ENCODE measurements at regions not wholly inside any gene's neighbourhood (a gene's known extent, or its start where the extent isn't known, plus 50 kb on each side); places are given as distances from the start of the nearest gene placed in this dataset.

GRCh38 chr13:104436555-104436954, 1370.3 kb upstream of the SLC10A2 start:
- no peak for TF ChIP-seq CTCF (IDR thresholded peaks at IDR 0.05)
- TF ChIP-seq POLR2A (IDR thresholded peaks at IDR 0.05) = no peak

Measured in thyroid gland (tissue), 4 donors.